Activated naive CD8-positive, alpha-beta T cell (primary cell): ENCODE measurements at regions not wholly inside any gene's neighbourhood (a gene's known extent, or its start where the extent isn't known, plus 50 kb on each side); places are given as distances from the start of the nearest gene placed in this dataset.

Experiments used
- H3K27ac Mint-ChIP-seq: one replicate; pipeline ENCODE4 v1.8.0; 2021; ENCODE audit warnings: mixed read lengths
- H3K27me3 Mint-ChIP-seq: one replicate; pipeline ENCODE4 v1.8.0; 2021; ENCODE audit warnings: mixed read lengths
- H3K36me3 Mint-ChIP-seq: one replicate; pipeline ENCODE4 v1.8.0; 2021; ENCODE audit warnings: mixed read lengths
- H3K4me1 Mint-ChIP-seq: one replicate; pipeline ENCODE4 v1.8.0; 2021; ENCODE audit warnings: low read depth, mixed read lengths
- H3K4me3 Mint-ChIP-seq: one replicate; pipeline ENCODE4 v1.8.0; 2021; ENCODE audit warnings: mild to moderate bottlenecking, mixed read lengths
- H3K9me3 Mint-ChIP-seq: one replicate; pipeline ENCODE4 v1.8.0; 2021; ENCODE audit warnings: low read depth, mixed read lengths

- H3K9me3 Mint-ChIP-seq: no peaks in the 10 kb centered on the region
- H3K36me3 Mint-ChIP-seq: no peaks in the 10 kb centered on the region
- peaks cover 33% of the 10 kb centered on the region for H3K4me1 Mint-ChIP-seq
- peak overlapping the region; percentile 36 for H3K27ac Mint-ChIP-seq
- H3K4me3 Mint-ChIP-seq: peak overlapping the region; percentile 8
- H3K27me3 Mint-ChIP-seq: no peaks in the 10 kb centered on the region
Measured at GRCh38 chr2:9702604-9703084, 71.8 kb upstream of the YWHAQ start.

- H3K4me1 Mint-ChIP-seq: peaks cover 28% of the 10 kb centered on the region
- H3K36me3 Mint-ChIP-seq: no peaks in the 10 kb centered on the region
- no peaks in the 10 kb centered on the region for H3K27me3 Mint-ChIP-seq
- H3K27ac Mint-ChIP-seq: peak overlapping the region; percentile 36
- H3K4me3 Mint-ChIP-seq: peak overlapping the region; percentile 8
- H3K9me3 Mint-ChIP-seq: no peaks in the 10 kb centered on the region
Measured at GRCh38 chr2:9703085-9703678, 72.4 kb upstream of the YWHAQ start.

- no peak overlapping the region for H3K4me3 Mint-ChIP-seq
- peak overlapping the region; percentile 5 for H3K27ac Mint-ChIP-seq
- peaks cover 26% of the 10 kb centered on the region for H3K4me1 Mint-ChIP-seq
- no peaks in the 10 kb centered on the region for H3K27me3 Mint-ChIP-seq
- H3K36me3 Mint-ChIP-seq: no peaks in the 10 kb centered on the region
- H3K9me3 Mint-ChIP-seq: no peaks in the 10 kb centered on the region
Measured at GRCh38 chr2:9703701-9704221, 73.0 kb upstream of the YWHAQ start.

DNA sequence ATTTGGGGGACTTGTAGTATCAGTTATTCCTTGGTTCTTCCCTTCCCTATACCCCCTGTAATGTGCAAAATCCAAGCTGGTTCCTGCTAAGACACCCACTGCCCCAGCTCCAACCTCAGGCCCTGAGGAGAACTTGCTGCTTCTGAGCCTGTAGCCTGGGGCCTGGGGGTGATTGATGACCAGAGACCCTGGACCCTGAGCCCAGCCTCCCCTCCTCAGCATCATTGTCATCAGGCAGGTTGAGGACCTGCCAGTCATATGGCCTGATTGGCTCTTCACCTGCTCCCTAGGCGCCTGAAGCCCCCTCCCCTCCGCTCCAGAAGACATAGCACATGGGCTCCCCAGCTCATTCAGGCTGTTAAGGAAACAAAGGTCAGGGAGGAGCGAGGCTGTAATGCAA, 73.8 kb upstream of the YWHAQ start:
- H3K4me1 Mint-ChIP-seq: peaks cover 28% of the 10 kb centered on the region
- no peak overlapping the region for H3K27ac Mint-ChIP-seq
- H3K36me3 Mint-ChIP-seq: no peaks in the 10 kb centered on the region
- no peaks in the 10 kb centered on the region for H3K27me3 Mint-ChIP-seq
- no peaks in the 10 kb centered on the region for H3K9me3 Mint-ChIP-seq
- H3K4me3 Mint-ChIP-seq: no peak overlapping the region

DNA sequence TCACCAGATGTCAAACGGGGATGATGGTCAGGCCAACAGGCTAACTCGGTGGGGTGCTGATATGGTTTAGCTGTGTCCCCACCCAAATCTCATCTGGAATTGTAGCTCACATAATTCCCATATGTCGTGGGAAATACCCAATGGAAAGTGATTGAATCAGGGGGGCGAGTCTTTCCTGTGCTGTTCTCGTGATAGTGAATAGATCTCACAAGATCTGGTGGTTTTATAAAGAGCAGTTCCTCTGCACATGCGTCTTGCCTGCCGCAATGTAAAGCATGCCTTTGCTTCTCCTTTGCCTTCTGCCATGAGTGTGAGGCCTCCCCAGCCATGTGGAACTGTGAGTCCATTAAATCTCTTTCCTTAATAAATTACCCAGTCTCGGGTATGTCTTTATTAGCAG, 74.4 kb upstream of the YWHAQ start:
- H3K9me3 Mint-ChIP-seq: no peaks in the 10 kb centered on the region
- H3K27ac Mint-ChIP-seq: no peak overlapping the region
- H3K4me3 Mint-ChIP-seq: no peak overlapping the region
- peaks cover 31% of the 10 kb centered on the region for H3K4me1 Mint-ChIP-seq
- H3K27me3 Mint-ChIP-seq: no peaks in the 10 kb centered on the region
- H3K36me3 Mint-ChIP-seq: no peaks in the 10 kb centered on the region

GRCh38 chr2:9707008-9707407, 76.2 kb upstream of the YWHAQ start:
- no peaks in the 10 kb centered on the region for H3K9me3 Mint-ChIP-seq
- H3K36me3 Mint-ChIP-seq: no peaks in the 10 kb centered on the region
- H3K27me3 Mint-ChIP-seq: no peaks in the 10 kb centered on the region
- peaks cover 37% of the 10 kb centered on the region for H3K4me1 Mint-ChIP-seq
- no peak overlapping the region for H3K4me3 Mint-ChIP-seq
- no peak overlapping the region for H3K27ac Mint-ChIP-seq

DNA sequence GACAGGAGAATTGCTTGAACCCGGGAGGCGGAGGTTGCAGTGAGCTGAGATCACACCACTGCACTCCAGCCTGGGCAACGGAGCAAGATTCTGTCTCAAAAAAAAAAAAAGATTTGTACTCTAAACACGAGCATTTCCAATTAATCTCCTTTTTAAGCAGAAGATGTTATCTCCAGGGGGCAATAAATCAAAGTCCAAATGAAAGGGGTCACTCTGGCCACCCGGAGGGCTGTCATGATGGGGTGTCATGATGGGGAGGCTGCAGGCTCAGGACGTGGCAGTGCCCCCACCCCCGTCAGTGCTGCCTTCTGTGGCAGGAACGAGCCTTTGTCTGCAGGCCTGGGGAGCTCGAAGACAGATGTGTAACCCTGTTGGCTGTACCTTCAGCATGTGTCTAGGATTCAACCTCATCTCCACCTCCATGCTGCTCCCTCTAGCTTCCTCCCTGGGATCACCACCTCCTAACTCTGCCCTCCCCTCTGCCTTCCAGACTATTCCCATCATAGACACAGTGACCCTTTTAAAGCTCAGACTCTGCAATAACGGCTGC, 76.9 kb upstream of the YWHAQ start:
- H3K36me3 Mint-ChIP-seq: no peaks in the 10 kb centered on the region
- no peak overlapping the region for H3K4me3 Mint-ChIP-seq
- H3K9me3 Mint-ChIP-seq: no peaks in the 10 kb centered on the region
- H3K27me3 Mint-ChIP-seq: no peaks in the 10 kb centered on the region
- no peak overlapping the region for H3K27ac Mint-ChIP-seq
- peaks cover 35% of the 10 kb centered on the region for H3K4me1 Mint-ChIP-seq

GRCh38 chr2:9708683-9709538, 78.1 kb upstream of the YWHAQ start:
- no peaks in the 10 kb centered on the region for H3K9me3 Mint-ChIP-seq
- no peak overlapping the region for H3K4me3 Mint-ChIP-seq
- H3K27ac Mint-ChIP-seq: no peak overlapping the region
- H3K27me3 Mint-ChIP-seq: no peaks in the 10 kb centered on the region
- H3K4me1 Mint-ChIP-seq: peaks cover 24% of the 10 kb centered on the region
- H3K36me3 Mint-ChIP-seq: no peaks in the 10 kb centered on the region

GRCh38 chr2:9709539-9710285, 78.9 kb upstream of the YWHAQ start:
- Mint-ChIP-seq H3K36me3 (no peaks in the 10 kb centered on the region), H3K9me3 (no peaks in the 10 kb centered on the region), H3K27me3 (no peaks in the 10 kb centered on the region), H3K27ac (no peak overlapping the region), H3K4me1 (peaks cover 19% of the 10 kb centered on the region), H3K4me3 (no peak overlapping the region)

GRCh38 chr2:9710311-9710710, 79.5 kb upstream of the YWHAQ start:
- Mint-ChIP-seq H3K36me3 (no peaks in the 10 kb centered on the region), H3K27ac (no peak overlapping the region), H3K4me3 (no peak overlapping the region), H3K9me3 (no peaks in the 10 kb centered on the region), H3K27me3 (no peaks in the 10 kb centered on the region), H3K4me1 (peaks cover 19% of the 10 kb centered on the region)

DNA sequence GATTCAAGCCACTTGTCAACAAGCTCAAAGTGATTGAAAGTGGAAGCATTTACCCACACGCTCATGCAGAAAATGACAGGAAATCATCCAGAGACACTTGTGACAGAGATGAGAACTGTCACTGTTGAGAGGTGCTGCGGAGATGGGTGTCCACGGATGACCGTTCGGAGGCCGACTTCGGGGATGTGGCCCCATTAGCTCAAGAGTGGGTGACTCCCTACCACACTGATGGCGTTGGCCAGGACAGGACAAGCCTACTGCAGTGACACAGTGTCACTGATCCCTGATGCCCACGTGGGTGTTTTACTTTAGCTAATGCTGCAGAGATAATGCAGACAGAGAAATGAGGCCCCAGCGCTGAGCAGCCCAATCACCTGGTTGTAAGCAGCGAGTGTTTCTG, 81.5 kb upstream of the YWHAQ start:
- Mint-ChIP-seq H3K4me3 (no peak overlapping the region), H3K4me1 (peaks cover 19% of the 10 kb centered on the region), H3K27me3 (no peaks in the 10 kb centered on the region), H3K27ac (no peak overlapping the region), H3K9me3 (no peaks in the 10 kb centered on the region), H3K36me3 (no peaks in the 10 kb centered on the region)

DNA sequence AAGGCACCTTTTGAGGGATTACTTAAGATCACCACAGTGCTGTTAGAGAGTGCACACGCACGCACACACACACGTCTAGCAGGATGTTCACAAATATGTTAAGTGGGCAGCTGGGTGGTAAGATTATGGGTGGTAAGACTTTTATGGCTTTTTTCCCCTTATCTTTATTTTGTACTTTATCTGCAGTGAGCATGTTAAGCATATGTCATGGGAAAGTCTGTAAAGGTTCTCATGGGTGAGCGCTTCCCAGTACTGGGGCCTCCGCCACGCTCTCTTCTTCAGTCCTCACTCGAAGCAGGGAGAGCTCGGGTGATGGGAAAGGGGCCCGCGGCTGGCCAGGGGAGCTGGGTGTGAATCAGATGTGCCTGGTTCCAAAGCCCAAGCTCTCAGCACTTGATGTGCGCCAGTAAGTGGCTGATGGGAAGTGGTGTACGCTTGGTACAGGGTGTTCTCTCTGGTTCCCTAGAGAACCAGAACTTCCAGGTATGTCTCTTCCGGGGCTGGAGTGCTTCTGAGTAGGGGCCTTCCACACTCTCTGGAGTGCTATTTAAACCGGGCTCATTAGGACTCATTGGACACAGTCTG, 83.9 kb upstream of the YWHAQ start:
- H3K4me1 Mint-ChIP-seq: peaks cover 14% of the 10 kb centered on the region
- H3K36me3 Mint-ChIP-seq: no peaks in the 10 kb centered on the region
- no peak overlapping the region for H3K27ac Mint-ChIP-seq
- H3K4me3 Mint-ChIP-seq: no peak overlapping the region
- no peaks in the 10 kb centered on the region for H3K9me3 Mint-ChIP-seq
- no peaks in the 10 kb centered on the region for H3K27me3 Mint-ChIP-seq

DNA sequence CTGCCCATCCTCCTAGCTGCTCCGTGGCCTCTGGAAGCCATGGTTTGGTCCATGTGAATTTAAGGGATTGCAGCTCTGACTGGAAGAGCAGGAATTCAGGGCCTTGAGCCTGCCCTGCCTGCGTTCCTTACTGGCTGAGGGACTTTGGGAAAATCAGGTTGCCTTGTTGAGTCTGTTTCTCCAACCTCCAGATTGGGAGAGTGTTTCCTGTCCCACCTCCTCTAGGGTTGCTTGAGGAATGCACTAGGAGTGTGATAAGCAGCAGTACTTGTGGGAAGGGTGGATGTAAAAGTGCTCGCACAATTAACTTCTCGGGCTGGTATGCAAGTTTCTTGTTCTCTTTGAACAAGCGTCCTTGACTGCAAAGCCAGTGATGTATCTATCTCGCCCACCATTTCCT, 84.4 kb upstream of the YWHAQ start:
- Mint-ChIP-seq H3K27me3 (no peaks in the 10 kb centered on the region), H3K36me3 (no peaks in the 10 kb centered on the region), H3K27ac (no peak overlapping the region), H3K4me1 (peaks cover 10% of the 10 kb centered on the region), H3K4me3 (no peak overlapping the region), H3K9me3 (no peaks in the 10 kb centered on the region)

DNA sequence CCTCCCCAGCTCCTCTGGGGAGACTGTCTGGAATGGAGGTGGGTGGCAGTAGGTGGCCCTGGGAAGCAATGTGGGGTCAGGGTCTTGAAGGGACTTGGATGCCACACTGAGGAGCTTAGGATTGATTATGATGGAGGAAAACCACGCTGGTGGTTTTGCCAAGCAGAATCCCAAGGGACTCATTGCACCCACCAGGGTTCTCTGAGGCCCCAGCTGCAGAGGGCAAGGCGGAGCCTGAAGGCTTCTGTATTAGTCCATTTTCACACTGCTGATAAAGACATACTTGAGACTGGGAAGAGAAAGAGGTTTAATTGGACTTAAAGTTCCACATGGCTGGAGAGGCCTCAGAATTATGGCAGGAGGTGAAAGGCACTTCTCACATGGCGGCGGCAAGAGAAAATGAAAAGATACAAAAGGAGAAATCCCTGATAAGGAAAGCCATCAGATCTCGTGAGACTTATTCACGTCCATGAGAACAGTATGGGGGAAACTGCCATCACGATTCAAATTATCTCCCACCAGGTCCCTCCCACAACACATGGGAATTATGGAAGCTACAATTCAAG, 87.2 kb upstream of the YWHAQ start:
- H3K9me3 Mint-ChIP-seq: no peaks in the 10 kb centered on the region
- H3K4me1 Mint-ChIP-seq: no peaks in the 10 kb centered on the region
- H3K27ac Mint-ChIP-seq: no peak overlapping the region
- H3K36me3 Mint-ChIP-seq: no peaks in the 10 kb centered on the region
- no peaks in the 10 kb centered on the region for H3K27me3 Mint-ChIP-seq
- no peak overlapping the region for H3K4me3 Mint-ChIP-seq
